ENCODE measurements at regions not wholly inside any gene's neighbourhood (a gene's known extent, or its start where the extent isn't known, plus 50 kb on each side); places are given as distances from the start of the nearest gene placed in this dataset.
"Not testable (repeated sequence)": the region's sequence is repeated elsewhere in the genome, so short reads cannot be mapped to it uniquely, and the experiment has no call there.

DNA sequence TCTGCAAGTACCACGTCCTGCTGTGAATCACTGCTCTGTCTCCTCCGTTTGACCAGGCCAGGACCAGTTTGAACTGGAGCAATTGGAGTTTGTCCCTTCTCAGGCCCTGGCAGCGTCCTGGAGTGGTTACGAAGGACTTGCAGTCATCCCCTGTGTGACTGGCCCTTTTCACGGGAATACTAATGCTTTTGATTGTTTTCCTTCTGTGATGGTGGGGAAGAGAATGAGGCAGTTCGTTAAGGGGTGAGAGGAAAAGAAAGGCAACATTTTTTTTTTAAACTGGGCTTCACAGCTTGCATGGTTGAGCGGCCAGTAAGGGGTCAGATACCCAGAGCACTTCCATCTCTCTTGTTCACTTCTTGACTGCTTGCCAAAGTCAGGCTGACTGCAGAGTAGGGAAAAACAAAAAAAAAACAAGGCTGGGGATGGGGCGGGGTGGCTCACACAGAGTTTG lies 153.5 kb upstream of the STK32A start:
- DNase-seq (ENCODE audit: low read depth), result no peak

DNA sequence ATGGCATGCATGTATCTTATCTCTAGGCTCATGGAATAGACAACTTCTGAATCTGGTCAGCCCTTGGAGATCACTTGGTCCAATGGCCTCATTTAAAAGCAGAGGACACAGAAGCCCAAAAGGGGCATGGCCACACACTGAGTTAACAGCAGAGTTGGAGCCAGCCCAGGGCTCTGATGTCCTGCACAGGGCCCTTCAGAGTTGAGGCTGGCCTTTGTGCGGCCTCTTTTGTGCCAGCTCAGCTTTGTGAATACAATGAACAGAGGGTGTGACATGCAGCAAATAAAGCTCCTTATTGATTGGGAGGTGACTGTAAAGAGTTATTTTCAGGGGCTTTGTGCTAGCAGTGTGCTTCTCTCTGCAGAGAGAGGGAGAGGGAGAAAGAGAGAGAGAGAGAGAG lies 150.1 kb upstream of the STK32A start:
- no peak for DNase-seq (ENCODE audit: low read depth)

DNA sequence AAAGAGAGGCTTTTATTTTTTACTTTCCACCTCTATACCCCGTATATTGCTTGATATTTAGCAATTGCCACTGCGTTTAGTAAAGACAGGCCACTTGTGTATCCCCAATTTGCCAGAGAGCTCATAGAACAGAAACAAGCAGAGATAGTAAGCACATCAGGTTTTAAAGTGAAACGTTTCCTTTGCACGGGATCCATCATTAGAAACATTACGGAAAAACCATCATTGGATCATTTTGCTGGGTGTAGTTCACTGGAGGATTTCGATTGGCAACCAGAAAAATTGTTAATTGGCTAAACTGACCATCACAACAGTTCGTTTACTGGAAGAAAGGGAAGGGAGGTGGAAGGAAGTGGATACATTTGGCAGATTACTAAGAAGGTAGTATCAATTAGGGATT lies 149.4 kb upstream of the STK32A start:
- no peak for DNase-seq (ENCODE audit: low read depth)

DNA sequence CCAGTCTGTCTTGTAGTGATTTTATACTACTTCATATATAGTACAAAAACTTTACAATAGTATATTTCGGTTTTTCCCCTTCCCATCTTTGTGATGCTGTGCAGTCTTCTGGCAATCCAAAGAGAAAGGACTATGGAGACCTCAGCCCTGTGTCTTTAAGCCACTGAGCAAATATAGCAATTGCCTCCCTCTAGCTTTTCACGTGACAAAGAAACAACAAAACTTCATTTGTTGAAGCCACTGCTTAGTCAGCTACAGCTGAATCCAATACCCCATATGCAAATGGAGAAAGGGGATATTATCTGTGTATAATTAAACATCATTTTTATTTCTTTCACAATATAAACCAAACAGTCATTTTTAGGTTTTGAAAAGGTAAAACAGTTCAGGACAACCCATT lies 142.8 kb upstream of the STK32A start:
- no peak for DNase-seq (ENCODE audit: low read depth)

DNA sequence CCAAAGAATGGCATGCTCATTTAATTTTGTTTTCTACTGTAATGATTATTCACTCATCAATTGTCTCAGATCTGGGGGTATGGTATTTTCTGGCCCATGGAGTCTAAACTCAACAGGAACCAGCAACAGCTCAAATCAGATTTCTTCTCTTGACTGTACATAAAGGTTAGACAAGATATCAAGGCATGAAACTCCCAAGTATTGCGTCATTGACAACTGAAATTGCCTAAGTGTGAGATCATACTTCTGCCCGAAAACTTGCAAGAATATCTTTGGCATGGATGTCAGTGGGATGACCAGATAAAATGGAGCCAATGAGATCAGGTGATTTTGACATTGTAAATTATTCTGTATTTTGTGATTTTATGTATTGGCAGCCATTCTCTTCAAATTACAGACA lies 141.7 kb upstream of the STK32A start:
- peak; percentile 91 for DNase-seq (ENCODE audit: low read depth)

DNA sequence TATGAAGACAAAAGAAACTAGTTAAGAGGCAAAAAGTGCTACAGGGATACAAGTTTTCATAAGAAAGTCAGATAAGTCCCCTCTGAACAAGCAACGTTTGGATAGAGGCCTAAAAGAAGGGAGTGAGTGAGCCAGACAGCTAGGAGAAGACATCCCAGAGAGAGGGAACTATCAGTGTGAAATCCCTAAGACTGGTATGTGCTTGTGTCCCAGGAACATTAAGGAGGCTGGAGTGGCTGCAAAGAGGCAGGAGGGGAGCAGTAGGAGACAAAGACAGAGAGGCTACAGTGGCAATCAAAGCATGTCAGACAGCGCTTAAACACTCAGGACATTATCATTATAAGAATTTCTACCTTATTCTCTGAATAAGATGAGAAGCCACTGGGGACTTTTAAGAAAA lies 139.1 kb upstream of the STK32A start:
- DNase-seq (ENCODE audit: low read depth), result no peak

DNA sequence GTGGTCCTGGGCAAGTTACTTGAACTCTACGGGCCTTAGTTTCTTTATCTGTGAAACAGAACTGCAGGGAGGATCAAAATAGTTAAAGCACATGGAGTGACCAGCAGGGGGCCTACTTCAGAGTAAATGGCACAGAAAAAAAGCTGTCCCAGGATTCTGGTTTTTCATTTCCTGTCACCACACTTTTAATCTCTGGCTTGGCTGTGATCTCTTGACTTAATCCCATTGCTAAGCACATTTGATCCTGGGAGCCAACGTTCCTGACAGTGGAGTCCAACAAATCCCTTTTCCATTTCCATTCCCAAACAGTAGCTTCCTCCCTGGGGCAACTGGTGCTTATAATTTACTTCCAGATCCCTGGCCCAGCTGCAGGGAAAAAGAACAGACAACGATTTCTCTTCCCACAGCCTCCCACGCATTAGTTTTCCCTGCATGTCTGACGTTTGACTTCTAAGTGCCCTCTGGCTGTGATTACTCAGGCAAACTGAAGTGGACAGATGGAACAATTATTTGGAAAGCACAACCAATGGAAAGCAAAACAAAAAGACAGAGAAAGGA lies 136.5 kb upstream of the STK32A start:
- peak; percentile 67 for DNase-seq (ENCODE audit: low read depth)

DNA sequence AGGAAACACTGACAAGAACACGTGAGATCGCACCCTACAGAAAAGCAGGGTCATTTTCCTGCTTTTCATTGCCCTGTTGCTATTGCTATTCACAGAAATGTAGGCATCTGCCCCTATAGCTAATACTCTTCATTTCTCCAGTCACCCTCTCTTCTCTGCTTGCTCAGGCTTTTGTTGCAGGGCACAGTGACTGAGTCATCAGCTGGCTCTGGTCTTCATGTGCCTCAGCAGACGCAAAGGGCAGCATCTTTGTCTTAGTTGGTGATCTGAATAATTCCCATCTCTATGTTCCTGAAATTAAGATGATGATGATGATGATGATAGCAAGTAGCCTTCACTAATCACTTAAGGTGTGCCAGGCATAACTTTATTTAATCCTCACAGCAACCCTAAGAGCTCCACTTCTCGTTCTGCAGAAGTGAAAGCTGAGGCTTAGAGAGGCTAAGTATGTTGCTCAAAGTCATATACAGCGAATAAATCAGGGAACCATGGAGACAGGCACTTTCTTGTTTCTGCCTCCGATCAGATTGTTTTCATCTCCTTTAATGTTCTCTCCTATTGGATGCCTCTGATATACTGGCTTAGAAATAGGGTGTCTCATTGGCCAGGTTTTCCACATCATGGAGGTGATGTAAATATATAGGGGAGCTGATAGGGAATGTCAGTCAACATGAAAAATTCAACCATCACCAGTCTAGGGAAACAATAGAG lies 133.0 kb upstream of the STK32A start:
- peak; percentile 13 for DNase-seq (ENCODE audit: low read depth)

DNA sequence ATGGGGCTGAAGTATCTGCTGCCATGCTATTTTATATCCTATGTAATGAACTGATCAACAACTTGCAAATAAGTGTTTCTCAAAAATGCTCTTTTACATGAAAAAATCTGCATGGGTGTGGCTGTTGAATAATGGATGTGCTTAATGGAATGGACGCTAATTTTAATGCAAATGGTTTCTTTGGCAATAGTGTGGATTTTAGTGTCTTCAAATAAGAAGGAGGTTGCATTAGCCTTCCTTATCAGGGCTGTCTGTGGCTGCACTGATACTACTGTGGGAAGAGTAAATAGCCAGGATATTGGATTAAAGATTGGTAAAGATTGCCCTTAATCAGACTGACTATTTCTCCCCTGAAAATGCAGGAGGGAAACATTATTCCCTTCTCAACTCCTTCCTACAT lies 121.9 kb upstream of the STK32A start:
- DNase-seq (ENCODE audit: low read depth), result no peak

DNA sequence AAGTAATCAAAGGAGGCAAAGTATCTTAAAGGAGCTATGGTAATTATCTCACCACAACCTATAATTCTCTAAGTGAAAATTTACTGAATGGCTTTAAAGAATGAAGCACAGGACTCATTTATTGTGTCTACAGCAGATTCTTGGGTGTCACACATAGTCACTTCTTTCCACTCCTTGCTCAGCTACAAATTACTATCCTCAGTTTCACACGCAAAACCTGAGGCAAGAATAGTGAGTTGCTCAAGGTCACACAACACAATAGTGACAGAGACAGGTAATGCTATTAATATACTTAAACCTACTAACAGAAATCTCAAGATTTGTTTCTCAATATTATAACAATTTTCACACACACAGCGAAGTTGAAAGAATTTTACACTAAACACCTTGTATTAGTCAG lies 120.9 kb upstream of the STK32A start:
- DNase-seq (ENCODE audit: low read depth), result no peak

DNA sequence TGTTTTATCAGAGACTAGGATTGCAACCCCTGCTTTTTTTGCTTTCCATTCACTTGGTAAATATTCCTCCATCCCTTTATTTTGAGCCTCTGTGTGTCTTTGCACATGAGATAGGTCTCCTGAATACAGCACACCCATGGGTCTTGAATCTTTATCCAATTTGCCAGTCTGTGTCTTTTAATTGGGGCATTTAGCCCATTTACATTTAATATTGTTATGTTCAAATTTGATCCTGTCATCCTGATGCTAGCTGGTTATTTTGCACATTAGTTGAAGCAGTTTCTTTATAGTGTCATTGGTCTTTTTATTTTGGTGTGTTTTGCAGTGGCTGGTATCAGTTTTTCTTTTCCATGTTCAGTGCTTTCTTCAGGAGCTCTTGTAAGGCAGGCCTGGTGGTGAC lies 95.1 kb upstream of the STK32A start:
- DNase-seq (ENCODE audit: low read depth), result not testable (repeated sequence)

DNA sequence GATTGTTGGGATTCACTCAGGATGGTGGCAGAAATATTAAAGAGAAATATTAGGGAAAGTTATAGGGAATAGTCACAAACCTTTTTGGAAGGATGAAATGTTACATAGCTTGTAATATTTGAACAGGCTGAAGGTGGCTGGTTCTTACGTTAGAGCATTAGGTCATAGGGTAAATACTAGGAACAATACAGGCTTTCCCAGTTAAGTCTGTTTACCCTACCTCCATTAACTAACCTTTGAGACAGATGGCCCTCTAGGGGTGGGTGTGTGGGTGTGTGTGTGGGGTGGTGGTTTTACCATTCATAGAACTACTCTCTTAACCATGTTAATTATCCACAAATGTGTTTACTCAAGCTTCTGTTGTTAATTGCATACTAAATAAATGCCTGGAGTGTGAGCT lies 94.3 kb upstream of the STK32A start:
- DNase-seq (ENCODE audit: low read depth), result no peak

DNA sequence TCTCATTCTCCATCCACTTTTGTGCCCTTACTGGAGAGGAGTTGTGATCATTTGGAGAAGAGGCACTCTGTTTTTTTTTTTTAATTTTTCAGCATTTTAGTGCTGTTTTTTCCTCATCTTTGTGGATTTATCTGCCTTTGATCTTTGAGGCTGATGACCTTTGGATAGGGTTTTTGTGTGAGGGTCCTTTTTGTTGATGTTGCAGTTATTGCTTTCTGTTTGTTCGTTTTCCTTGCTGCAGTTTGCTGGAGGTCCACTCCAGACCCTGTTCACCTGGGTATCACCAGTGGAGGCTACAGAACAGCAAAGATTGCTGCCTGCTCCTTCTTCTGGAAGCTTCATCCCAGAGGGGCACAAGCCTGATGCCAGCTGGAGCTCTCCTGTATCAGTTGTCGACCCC lies 93.2 kb upstream of the STK32A start:
- DNase-seq (ENCODE audit: low read depth), result not testable (repeated sequence)

DNA sequence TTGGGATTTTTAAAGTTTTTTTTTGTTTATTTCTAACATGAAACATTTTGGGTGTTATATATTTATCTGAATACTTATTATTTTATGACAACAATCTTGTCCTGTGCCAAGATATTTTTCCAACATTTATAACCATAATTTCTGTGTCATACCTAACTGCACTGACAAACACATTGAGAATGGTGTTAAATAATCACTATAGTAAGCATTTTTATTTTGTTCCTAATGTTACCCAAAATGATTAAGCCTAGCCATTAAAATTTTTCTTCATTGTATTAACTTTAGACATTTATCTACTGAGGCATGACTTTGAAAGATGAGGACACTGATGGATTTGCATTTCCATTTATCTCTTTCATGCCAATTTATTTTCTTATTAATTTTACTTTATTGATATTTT lies 91.6 kb upstream of the STK32A start:
- DNase-seq (ENCODE audit: low read depth), result no peak

DNA sequence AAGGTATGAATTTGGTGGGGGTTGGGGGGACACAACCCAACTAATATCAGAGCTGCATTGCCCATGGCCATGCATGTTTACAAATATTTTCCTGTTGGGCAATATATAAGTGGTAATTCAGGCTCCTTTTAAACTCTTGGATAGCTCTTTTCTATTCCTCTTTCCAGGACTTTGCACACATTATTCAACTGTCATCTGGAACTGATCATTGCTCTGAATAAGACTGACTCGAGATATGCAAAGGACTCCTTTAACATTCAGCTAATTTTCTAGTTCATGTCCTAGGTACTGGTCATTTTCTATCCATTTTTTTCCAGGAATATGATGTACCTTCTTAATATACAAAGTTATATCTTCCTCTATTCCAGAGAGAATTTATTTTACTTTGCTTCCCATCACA lies 89.5 kb upstream of the STK32A start:
- no peak for DNase-seq (ENCODE audit: low read depth)

DNA sequence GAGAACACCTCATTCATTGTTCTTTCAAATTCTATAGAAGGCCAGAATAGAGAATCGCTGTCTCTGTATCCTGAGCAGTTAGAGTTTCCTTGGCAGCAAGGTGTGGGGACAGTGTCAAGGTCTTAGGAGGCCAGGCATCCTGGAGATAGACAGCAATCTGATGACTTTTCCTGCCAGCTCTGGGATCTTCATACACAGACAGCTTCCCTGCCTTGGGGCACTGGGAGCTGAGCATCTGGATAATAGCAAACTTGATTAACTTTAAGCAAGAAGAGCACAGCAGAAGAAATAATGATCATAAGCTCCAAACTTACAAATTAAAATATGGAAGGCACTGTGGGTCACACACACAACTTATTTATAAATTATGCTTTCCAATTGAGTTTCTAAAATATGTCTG lies 86.1 kb upstream of the STK32A start:
- DNase-seq (ENCODE audit: low read depth), result no peak

DNA sequence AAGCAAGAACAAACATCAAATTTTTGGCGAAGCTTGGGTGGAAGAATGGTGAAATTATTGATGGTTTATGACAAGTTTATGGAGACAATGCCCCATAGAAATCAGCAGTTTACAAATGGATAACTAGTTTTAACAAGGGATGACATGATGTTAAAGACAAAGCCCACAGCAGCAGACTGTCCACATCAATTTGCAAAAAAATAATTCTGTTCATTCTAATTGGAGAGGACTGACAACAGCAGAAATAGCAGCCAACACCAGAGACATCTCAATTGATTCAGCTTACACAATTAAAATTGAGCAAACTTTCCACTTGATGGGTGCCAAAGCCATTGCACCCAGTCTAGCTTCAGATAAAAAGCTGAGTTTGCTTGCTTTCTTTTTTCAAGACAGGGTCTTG lies 82.7 kb upstream of the STK32A start:
- DNase-seq (ENCODE audit: low read depth), result no peak

DNA sequence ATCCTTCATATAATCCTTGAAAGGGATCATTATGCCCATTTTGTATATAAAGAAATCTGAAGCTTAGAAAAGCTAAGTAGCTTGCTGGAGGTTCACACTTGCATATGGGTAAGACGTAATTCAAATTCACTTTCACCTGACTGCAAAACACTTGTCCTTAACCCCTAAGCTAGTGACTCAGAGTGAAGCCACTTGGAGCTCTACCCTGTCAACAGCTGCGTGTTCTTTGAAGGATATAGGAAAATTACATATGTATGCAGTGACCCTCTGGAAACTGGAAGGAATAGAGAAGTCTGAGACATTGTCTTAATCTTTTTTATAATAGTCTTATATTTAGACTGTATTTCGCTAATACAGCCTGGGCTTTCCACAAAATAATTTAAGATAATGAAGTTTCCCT lies 80.0 kb upstream of the STK32A start:
- DNase-seq (ENCODE audit: low read depth), result no peak

DNA sequence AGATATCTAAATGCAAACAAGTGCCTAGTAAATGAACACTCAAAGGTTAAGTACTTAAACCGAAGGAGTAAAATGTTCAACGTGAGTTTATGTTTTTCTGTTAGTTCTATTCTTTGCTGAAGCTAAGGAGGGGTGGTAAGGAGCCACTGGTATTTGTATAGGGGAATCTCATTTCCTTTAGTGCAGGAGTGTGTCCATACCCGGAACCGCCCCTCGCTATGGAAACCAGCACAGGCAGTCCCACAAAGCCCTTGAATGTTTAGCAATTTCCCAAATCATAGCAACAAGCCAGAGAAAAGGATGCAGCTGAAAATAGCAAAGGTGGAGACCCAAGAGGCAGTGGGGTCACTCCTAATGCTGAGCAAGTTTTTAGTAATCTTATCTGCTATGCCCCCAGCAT lies 78.8 kb upstream of the STK32A start:
- no peak for DNase-seq (ENCODE audit: low read depth)

DNA sequence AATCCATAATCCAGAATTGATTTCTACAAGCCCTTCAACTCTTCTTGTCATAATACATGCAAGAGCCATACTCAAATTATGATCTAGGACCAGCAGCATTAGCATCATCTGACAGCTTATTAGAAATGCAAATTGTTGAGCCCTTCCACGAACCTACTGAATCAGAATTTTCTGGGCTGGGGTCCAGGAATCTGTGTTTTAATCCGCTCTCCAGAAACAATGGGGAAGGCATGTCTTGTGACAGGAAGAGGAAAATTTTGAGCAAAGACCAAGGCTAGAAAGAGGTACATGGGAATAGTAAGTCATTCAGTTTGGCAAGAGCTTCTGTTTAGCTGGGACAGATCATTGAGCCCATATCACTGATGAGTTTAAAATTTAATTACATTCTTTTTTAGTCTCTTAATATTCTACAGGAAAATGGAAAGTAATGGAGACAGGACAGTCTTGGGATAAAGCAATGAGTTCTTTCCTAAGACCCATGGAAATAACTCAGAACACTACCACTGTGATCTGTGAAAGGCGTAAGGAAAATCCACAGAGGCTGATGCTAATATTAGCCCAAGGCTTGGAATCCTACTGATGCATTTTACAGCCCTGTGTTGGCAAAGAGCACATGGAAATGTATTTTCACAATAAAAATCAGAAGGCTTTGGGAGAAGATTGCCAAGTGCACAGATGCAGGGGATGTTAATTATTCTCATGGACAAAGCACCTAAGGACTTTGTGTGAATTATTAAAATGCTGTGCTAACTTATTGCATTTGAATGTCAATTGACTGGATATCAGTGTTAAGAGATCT lies 73.7 kb upstream of the STK32A start:
- DNase-seq (ENCODE audit: low read depth), result no peak

DNA sequence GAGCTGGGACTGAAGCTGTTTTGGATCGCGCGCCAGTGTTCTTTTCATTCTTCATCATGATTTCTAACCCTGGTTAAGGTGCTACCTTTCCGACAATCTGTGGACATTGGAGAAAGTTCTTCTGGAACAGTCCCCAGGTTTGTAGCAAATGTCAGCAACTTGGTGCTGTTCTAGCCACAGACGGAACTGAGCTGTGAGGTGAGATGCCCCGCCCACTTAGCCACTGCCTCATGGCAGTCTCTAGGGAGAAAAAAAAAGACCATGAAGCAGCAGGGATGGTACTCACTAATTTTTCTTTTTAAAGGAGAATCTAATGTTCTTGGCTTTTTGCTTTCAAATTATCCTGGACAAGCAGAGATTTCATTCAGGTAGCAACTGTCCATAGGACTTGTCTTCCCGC lies 72.1 kb upstream of the STK32A start:
- DNase-seq (ENCODE audit: low read depth), result no peak

DNA sequence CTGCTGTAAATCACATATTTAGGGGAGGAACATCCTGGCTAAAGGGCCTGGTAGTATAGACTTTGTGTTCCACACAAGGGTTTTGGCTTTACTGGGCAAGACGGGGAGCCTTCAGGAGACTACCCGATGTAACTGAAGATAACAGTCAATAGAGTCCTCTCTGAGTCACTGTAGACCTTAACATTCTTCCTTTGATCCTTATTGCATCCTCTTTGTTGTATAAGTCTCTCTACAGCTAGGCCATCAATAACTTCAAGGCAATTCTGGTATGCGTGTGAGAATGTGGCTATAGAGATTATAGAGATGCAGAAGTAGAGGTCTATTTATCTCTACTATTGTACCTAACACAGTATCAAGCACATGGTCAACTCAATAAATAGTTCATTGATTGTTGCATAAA lies 67.3 kb upstream of the STK32A start:
- no peak for DNase-seq (ENCODE audit: low read depth)

DNA sequence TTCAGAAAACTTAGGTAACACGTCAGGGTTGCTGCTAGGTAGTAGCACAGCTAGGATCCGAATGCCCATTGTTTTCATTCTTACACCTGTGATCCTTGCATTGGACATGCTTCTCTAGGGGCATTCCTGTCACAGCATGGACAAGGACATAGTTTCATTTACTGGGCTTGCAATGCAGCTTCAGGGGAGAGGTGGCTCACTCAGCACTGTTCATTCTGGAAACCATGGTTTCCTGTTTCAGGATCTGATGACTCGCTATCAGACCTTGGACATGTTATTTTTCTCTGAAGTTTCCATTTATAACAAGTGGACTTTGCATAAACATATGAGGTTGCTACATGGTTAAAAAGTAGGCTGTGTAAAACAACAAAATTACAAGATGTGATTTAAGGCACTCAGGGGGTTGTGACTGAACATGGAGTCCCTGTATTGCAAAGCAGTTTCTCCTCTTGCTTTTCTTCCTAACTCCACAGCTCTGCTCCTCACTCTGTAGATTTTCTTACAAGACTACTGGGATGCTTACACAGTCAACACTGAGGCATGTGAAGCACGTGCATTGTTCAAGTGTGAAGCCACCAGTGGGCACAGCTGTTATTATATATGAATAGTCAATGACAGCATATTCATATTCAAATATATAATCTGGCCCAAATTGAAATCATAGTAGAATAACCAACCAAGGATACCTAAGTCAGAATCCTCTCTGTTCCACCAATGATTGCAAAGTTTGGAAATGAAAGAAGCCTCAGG lies 66.1 kb upstream of the STK32A start:
- DNase-seq (ENCODE audit: low read depth), result peak; percentile 28
